ENCODE measurements at regions not wholly inside any gene's neighbourhood (a gene's known extent, or its start where the extent isn't known, plus 50 kb on each side); places are given as distances from the start of the nearest gene placed in this dataset.

DNA sequence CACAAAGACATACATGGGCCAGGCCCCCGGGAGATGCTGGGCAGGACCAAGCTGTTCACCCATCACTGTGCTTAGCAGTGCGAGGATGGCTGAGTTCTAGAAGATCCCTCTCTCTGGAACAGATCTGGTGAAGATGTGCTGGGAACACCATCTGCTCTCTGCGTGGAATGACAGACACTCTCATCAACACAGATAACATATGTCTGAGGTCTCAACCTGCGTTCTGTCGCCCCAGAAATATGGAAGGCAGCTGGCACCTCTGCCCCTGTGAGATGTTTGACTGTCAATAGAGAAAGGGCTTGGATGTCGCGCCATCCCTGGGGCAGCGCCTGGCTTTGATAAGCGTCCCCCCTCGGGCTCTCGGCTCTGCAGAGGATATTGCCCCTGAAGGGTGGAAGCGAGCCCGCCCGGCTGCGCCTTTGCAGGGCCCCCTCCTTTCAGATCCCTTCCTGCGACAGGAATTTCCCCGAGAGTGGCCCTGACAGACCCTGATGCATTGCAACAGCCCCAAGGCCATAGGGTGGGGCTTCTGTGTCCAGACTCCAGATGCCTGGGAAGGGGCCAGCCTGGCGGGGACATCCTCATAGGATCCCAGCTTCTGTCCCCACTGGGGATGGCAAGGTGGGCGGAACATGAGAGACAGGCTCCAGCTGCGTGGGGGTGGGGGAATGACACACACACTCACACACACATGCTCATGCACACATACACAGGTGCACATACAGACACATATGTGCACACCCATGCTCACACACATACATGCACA lies 86.9 kb upstream of the ZNF469 start:
- Histone ChIP-seq H3K27ac (ENCODE audit: low read depth, low read length, poor library complexity, severe bottlenecking) (no peak overlapping the region), H3K79me2 (ENCODE audit: insufficient read depth, low read depth, low read length) (no peaks in the 10 kb centered on the region), H3K4me3 (ENCODE audit: low read depth, low read length, poor library complexity, severe bottlenecking) (no peak overlapping the region), H3K9me2 (ENCODE audit: insufficient read depth, low read length) (no peaks in the 10 kb centered on the region), H3K36me3 (ENCODE audit: insufficient read depth, low read length) (no peaks in the 10 kb centered on the region), H2AFZ (ENCODE audit: low read length) (no peak overlapping the region), H3K9me3 (ENCODE audit: low read length) (no peaks in the 10 kb centered on the region), H4K20me1 (ENCODE audit: insufficient read depth, low read length) (no peaks in the 10 kb centered on the region), H3K4me2 (ENCODE audit: low read length) (no peak overlapping the region), H3K4me1 (ENCODE audit: insufficient read depth, low read length, poor library complexity, severe bottlenecking) (no peaks in the 10 kb centered on the region)
- TF ChIP-seq, protein P1, sequence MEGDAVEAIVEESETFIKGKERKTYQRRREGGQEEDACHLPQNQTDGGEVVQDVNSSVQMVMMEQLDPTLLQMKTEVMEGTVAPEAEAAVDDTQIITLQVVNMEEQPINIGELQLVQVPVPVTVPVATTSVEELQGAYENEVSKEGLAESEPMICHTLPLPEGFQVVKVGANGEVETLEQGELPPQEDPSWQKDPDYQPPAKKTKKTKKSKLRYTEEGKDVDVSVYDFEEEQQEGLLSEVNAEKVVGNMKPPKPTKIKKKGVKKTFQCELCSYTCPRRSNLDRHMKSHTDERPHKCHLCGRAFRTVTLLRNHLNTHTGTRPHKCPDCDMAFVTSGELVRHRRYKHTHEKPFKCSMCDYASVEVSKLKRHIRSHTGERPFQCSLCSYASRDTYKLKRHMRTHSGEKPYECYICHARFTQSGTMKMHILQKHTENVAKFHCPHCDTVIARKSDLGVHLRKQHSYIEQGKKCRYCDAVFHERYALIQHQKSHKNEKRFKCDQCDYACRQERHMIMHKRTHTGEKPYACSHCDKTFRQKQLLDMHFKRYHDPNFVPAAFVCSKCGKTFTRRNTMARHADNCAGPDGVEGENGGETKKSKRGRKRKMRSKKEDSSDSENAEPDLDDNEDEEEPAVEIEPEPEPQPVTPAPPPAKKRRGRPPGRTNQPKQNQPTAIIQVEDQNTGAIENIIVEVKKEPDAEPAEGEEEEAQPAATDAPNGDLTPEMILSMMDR (conservative IDR thresholded peaks at IDR 0.05; ENCODE audit: low read length) = no peak
- TF ChIP-seq EZH2phosphoT487 (IDR thresholded peaks at IDR 0.05; ENCODE audit: borderline replicate concordance, low read depth, low read length) = no peak
- CTCF ChIA-PET (ENCODE audit: unreplicated experiment) = no interaction called here
- BruUV-seq (replicated peaks) = no TSS peak
- intact Hi-C loops (cut with micrococcal nuclease; ENCODE audit: unreplicated experiment) = no loop called here
- POLR2A ChIA-PET = no interaction called here
- no peak for DNase-seq (ENCODE audit: low spot score)

DNA sequence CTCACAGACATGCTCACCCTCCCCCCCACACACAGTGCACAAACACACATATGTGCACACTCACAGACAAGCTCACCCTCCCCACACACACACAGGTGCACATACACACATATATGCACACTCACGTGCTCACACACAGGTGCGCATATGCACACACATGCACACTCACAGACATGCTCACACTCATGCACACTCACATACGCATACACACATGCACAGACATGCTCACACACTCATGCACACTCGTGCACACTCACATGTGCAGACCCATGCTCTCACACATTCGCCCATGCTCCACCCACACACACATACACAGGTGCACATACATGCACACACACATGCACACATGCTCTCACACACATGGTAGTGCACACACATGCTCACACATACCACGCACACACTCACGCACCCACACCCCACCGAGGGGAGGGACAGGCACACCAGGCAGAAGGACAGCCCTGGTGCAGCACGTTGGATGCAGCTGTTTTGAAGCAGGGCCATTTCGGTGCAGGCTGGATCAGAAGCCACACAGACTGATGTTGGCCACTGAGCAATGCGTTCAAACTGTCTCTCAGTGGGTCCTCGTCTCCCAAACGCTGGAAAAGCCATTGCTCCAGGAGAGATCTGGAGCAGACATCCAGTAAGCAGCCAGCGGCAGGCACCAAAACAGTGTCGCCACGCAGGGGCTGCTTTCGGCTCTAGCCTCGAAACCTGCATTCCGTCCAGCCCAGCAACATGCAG lies 86.2 kb upstream of the ZNF469 start:
- no peaks in the 10 kb centered on the region for H4K20me1 ChIP-seq (ENCODE audit: insufficient read depth, low read length)
- H3K79me2 ChIP-seq (ENCODE audit: insufficient read depth, low read depth, low read length) = no peaks in the 10 kb centered on the region
- no peaks in the 10 kb centered on the region for H3K9me2 ChIP-seq (ENCODE audit: insufficient read depth, low read length)
- intact Hi-C loops (cut with micrococcal nuclease; ENCODE audit: unreplicated experiment) = no loop called here
- H3K4me2 ChIP-seq (ENCODE audit: low read length) = no peak overlapping the region
- no peak for DNase-seq (ENCODE audit: low spot score)
- H3K4me1 ChIP-seq (ENCODE audit: insufficient read depth, low read length, poor library complexity, severe bottlenecking) = no peaks in the 10 kb centered on the region
- H2AFZ ChIP-seq (ENCODE audit: low read length) = no peak overlapping the region
- TF ChIP-seq EZH2phosphoT487 (IDR thresholded peaks at IDR 0.05; ENCODE audit: borderline replicate concordance, low read depth, low read length) = no peak
- TF ChIP-seq, protein P1 (conservative IDR thresholded peaks at IDR 0.05; ENCODE audit: low read length) = no peak
- POLR2A ChIA-PET = no interaction called here
- BruUV-seq (replicated peaks) = no TSS peak
- no peaks in the 10 kb centered on the region for H3K36me3 ChIP-seq (ENCODE audit: insufficient read depth, low read length)
- H3K27ac ChIP-seq (ENCODE audit: low read depth, low read length, poor library complexity, severe bottlenecking) = no peak overlapping the region
- no peak overlapping the region for H3K4me3 ChIP-seq (ENCODE audit: low read depth, low read length, poor library complexity, severe bottlenecking)
- CTCF ChIA-PET (ENCODE audit: unreplicated experiment) = no interaction called here
- H3K9me3 ChIP-seq (ENCODE audit: low read length) = no peaks in the 10 kb centered on the region

All from OCI-LY7 (cell line).